PC-9 (cell line): ENCODE measurements at regions not wholly inside any gene's neighbourhood (a gene's known extent, or its start where the extent isn't known, plus 50 kb on each side); places are given as distances from the start of the nearest gene placed in this dataset.
A peak's percentile ranks its signal among the peaks of the same experiment; 100 is the strongest.

Source experiments
- BruUV-seq: library from RNA; stranded (reverse); fragments of 400-500 nt; replicated peaks from 2 replicates; lab custom pipeline; 2021; lab: Mats Ljungman, UMichigan
- CTCF ChIA-PET: fragments of 300-600 bp; sonication (Branson Sonifier 250); formaldehyde crosslinking; loops from one replicate; lab custom pipeline; 2022; ENCODE audit warnings: antibody characterized with exemption; lab: Charles Lee
- POLR2A ChIA-PET: fragments of 300-600 bp; sonication (Branson Sonifier 250); formaldehyde crosslinking; loops from one replicate; lab custom pipeline; 2022; ENCODE audit warnings: antibody characterized with exemption; ENCODE audit not compliant: unreplicated experiment; lab: Charles Lee
- DNase-seq, 2 experiments: peaks; one replicate each; pipeline versions ENCODE4 v3.0.0 to v3.0.0-alpha.2; 2015 to 2022; ENCODE audit warnings: mixed read lengths in 1 of 2
- H2AFZ ChIP-seq: fragments of 200-600 bp; sonication (generic); 2 replicates; pipeline ENCODE4 v1.8.1; 2017; ENCODE audit warnings: antibody characterized with exemption
- H3F3A ChIP-seq: fragments of 200-600 bp; sonication (generic); 2 replicates; pipeline ENCODE4 v1.8.1; 2017; ENCODE audit warnings: antibody characterized with exemption, mild to moderate bottlenecking, low read depth; ENCODE audit not compliant: insufficient read depth
- H3K27ac ChIP-seq: fragments of 200-600 bp; sonication (generic); 2 replicates; pipeline ENCODE4 v1.6.1; 2016; ENCODE audit warnings: mixed run types
- H3K27me3 ChIP-seq: fragments of 200-600 bp; sonication (generic); 2 replicates; pipeline ENCODE4 v1.6.1; 2016; ENCODE audit warnings: low read depth, mixed run types; ENCODE audit not compliant: insufficient read depth
- H3K36me3 ChIP-seq: fragments of 200-600 bp; sonication (generic); 2 replicates; pipeline ENCODE4 v1.6.1; 2016; ENCODE audit warnings: low read depth, mixed run types
- H3K4me1 ChIP-seq: fragments of 200-600 bp; sonication (generic); replicated peaks from 2 replicates; pipeline ENCODE4 v1.6.1; 2016; ENCODE audit warnings: mixed run types; ENCODE audit not compliant: insufficient read depth
- H3K4me2 ChIP-seq: fragments of 200-600 bp; sonication (generic); 2 replicates; pipeline ENCODE4 v1.6.1; 2017; ENCODE audit warnings: mixed run types
- H3K4me3 ChIP-seq: fragments of 200-600 bp; sonication (generic); 2 replicates; pipeline ENCODE4 v1.6.1; 2016; ENCODE audit warnings: mixed run types
- H3K79me2 ChIP-seq: fragments of 200-600 bp; sonication (generic); 2 replicates; pipeline ENCODE4 v1.6.1; 2017; ENCODE audit warnings: low read depth, mixed run types
- H3K9me2 ChIP-seq: fragments of 200-600 bp; sonication (generic); 2 replicates; pipeline ENCODE4 v1.8.1; 2017; ENCODE audit warnings: mild to moderate bottlenecking; ENCODE audit not compliant: insufficient read depth
- H3K9me3 ChIP-seq: fragments of 200-600 bp; sonication (generic); 2 replicates; pipeline ENCODE4 v1.8.1; 2016; ENCODE audit warnings: low read depth; ENCODE audit not compliant: insufficient read depth
- H4K20me1 ChIP-seq: fragments of 200-600 bp; sonication (generic); 2 replicates; pipeline ENCODE4 v1.8.1; 2017; ENCODE audit not compliant: insufficient read depth
- CTCF ChIP-seq: fragments of 200-600 bp; sonication (generic); conservative IDR thresholded peaks from 2 replicates; pipeline ENCODE4 v1.6.1; 2017; ENCODE audit warnings: mixed run types, antibody characterized with exemption, mild to moderate bottlenecking, moderate library complexity
- EZH2 ChIP-seq: fragments of 200-600 bp; sonication (generic); IDR thresholded peaks from 2 replicates; pipeline ENCODE4 v1.8.0; 2017; ENCODE audit warnings: antibody characterized with exemption, low read depth
- intact Hi-C: fragments of 100-400 bp; cut with micrococcal nuclease; formaldehyde crosslinking; loops from one replicate; pipeline ENCODE4 v1.10.0; 2022; ENCODE audit not compliant: unreplicated experiment

GRCh38 chrX:151825007-151825406 lies 87.7 kb upstream of the MAGEA4 start:
- peak in 1 of 2 experiments; percentile 42 for DNase-seq
- BruUV-seq, result no TSS peak
- POLR2A ChIA-PET, result no interaction called here

GRCh38 chrX:151825925-151826485 lies 86.7 kb upstream of the MAGEA4 start:
- H3K79me2 ChIP-seq, result no peaks in the 10 kb centered on the region
- no peak overlapping the region for H2AFZ ChIP-seq
- ChIA-PET CTCF (interaction anchor here (1.3 kb wide), 1 partner anchor 806 kb away, joined by 3 read pairs; no protein-coding TSS in a partner anchor), POLR2A (interaction anchor here (0.5 kb wide), 1 partner anchor 71 kb away, joined by 7 read pairs; no protein-coding TSS in a partner anchor)
- H3K9me2 ChIP-seq, result no peaks in the 10 kb centered on the region
- H3K4me2 ChIP-seq, result peak overlapping the region; percentile 60
- H3F3A ChIP-seq, result peaks cover 29% of the 10 kb centered on the region
- peak overlapping the region; percentile 79 for H3K27ac ChIP-seq
- no peaks in the 10 kb centered on the region for H3K27me3 ChIP-seq
- BruUV-seq, result no TSS peak
- H3K36me3 ChIP-seq, result no peaks in the 10 kb centered on the region
- H3K4me3 ChIP-seq, result peak overlapping the region; percentile 3; the same call in 1 of the 2 replicates
- H3K9me3 ChIP-seq, result no peaks in the 10 kb centered on the region
- intact Hi-C loops, result no loop called here
- no peaks in the 10 kb centered on the region for H4K20me1 ChIP-seq
- peak; percentile 40 to 98 for DNase-seq
- TF ChIP-seq EZH2, result no peak
- peak; percentile 74 for TF ChIP-seq CTCF
- peaks cover 54% of the 10 kb centered on the region for H3K4me1 ChIP-seq

More at GRCh38 chrX:151825007-151825406, 87.7 kb upstream of the MAGEA4 start:
- no peaks in the 10 kb centered on the region for H3K36me3 ChIP-seq
- peaks cover 54% of the 10 kb centered on the region for H3K4me1 ChIP-seq
- no peak for TF ChIP-seq EZH2
- no peak for TF ChIP-seq CTCF
- no peak overlapping the region for H2AFZ ChIP-seq
- no peak overlapping the region for H3K4me3 ChIP-seq
- peak overlapping the region; percentile 79 for H3K27ac ChIP-seq
- H3F3A ChIP-seq, result peaks cover 29% of the 10 kb centered on the region
- no peaks in the 10 kb centered on the region for H3K27me3 ChIP-seq
- H3K4me2 ChIP-seq, result peak overlapping the region; percentile 60
- intact Hi-C loops, result no loop called here
- no peaks in the 10 kb centered on the region for H3K79me2 ChIP-seq
- H3K9me2 ChIP-seq, result no peaks in the 10 kb centered on the region
- CTCF ChIA-PET, result no interaction called here
- H3K9me3 ChIP-seq, result no peaks in the 10 kb centered on the region
- H4K20me1 ChIP-seq, result no peaks in the 10 kb centered on the region

GRCh38 chrX:151828439-151829080 lies 84.1 kb upstream of the MAGEA4 start:
- intact Hi-C loops, result no loop called here
- H3K4me2 ChIP-seq, result peak overlapping the region; percentile 14
- peaks cover 29% of the 10 kb centered on the region for H3F3A ChIP-seq
- no peak for DNase-seq
- H2AFZ ChIP-seq, result no peak overlapping the region
- no peak overlapping the region for H3K4me3 ChIP-seq
- H3K27ac ChIP-seq, result no peak overlapping the region
- H3K27me3 ChIP-seq, result no peaks in the 10 kb centered on the region
- CTCF ChIA-PET, result no interaction called here
- no peaks in the 10 kb centered on the region for H3K36me3 ChIP-seq
- H3K9me2 ChIP-seq, result no peaks in the 10 kb centered on the region
- H4K20me1 ChIP-seq, result no peaks in the 10 kb centered on the region
- no peak for TF ChIP-seq EZH2
- no peak for TF ChIP-seq CTCF
- H3K4me1 ChIP-seq, result peaks cover 54% of the 10 kb centered on the region
- no peaks in the 10 kb centered on the region for H3K9me3 ChIP-seq
- POLR2A ChIA-PET, result no interaction called here
- no TSS peak for BruUV-seq
- no peaks in the 10 kb centered on the region for H3K79me2 ChIP-seq
